ENCODE measurements at regions not wholly inside any gene's neighbourhood (a gene's known extent, or its start where the extent isn't known, plus 50 kb on each side); places are given as distances from the start of the nearest gene placed in this dataset.
"Not testable (repeated sequence)": the region's sequence is repeated elsewhere in the genome, so short reads cannot be mapped to it uniquely, and the experiment has no call there.

DNA sequence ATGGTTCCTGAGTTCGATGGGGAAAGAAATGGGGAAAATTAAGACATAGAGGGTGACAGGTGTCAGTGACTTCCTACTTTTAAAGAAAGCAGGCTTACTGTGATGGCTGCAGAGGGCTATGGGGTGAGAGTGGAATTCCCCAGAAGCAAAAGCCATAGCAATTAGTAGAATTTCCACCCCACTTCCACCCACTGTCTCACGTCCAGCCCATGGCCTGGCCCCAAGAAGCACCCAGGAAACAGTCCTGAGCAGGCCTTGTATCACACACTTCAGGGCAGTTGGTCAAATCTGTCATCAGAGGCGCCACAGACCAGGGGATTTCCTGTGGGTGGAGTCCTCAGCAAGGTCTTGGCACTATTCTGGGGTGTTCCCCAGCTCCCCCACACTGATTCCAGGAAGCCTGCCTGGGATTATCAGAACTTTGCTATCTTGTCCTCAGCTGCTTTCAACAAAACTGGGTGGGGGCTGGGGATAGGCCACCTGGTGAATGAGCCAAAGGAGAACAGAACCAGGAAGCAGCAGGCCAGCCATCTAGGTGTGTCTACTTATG, 120.1 kb upstream of the CCND2 start:
- peak; percentile 66 for DNase-seq

- no peak for DNase-seq
These were observed 121.3 kb upstream of the CCND2 start for GRCh38 chr12:4152145-4152795.

GRCh38 chr12:4151362-4152121, 122.0 kb upstream of the CCND2 start:
- peak; percentile 94 for DNase-seq

GRCh38 chr12:4150355-4150754, 123.2 kb upstream of the CCND2 start:
- DNase-seq: not testable (repeated sequence)

- peak; percentile 100 for DNase-seq
These were observed 125.0 kb upstream of the CCND2 start for GRCh38 chr12:4148418-4149056.

- DNase-seq: no peak
These were observed 126.5 kb upstream of the CCND2 start for GRCh38 chr12:4147031-4147481.

GRCh38 chr12:4145990-4146859, 127.3 kb upstream of the CCND2 start:
- DNase-seq: no peak

GRCh38 chr12:4144676-4145075, 128.9 kb upstream of the CCND2 start:
- no peak for DNase-seq

DNA sequence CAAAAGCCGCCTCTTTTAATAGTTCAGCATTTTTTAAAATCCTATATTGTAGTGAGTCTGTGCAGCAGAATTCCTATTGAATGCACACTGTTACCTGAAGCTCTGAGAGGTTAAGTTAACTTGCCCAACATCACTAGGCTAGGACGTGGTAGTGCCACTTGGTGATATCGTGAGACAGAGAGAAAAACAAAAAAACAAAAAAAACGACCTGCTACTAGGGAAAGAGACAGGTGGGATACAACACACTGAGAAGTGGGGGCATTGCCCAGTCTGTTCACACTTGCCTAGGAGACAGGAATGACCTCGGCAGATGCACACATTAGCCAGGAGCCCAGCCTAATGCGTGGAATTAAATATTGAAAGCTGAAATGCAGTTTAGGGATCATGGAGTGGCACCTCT, 129.7 kb upstream of the CCND2 start:
- peak; percentile 33 for DNase-seq

DNA sequence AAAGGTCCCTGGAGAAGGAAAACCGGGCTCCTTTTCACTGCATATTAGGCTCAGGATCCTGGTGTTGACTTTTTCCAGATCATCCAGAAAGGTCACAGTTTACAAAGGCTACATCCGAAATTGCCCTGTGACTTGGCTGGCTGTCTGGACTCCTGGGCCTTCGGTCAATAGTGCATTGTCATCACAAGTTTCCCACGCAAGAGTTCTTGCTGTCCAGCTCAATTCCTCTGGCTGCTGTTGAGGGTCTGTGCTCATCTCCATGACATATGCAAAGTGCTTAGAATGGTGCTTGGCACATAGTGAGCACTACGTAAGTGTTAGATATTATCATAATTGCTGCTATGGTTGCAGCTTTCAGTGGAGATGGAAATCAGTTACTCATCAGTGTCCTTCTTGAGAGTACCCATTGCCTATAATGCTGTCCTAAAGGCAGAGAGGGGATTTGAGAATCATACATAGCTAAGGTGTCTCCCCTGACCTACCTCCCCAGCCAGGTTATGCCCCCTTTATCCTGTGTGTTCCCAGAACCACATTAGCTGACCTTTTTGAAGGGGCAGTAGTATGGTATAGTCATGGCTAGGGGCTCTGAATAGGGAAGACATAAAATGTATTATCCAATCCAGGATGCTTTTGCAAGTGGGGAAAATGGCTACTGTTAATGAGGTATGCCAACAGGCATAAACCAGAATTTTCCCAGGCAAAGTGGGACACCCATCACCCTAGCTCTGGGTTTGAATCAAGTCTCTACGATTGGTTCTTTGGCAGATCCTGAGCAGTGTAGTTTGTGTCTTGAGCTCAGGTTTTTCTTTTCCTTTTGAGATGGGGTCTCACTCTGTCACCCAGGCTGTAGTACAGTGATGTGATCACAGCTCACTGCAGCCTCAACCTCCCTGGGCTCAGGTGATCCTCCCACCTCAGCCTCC, 132.0 kb upstream of the CCND2 start:
- DNase-seq: no peak

- DNase-seq: no peak
These were observed 132.8 kb upstream of the CCND2 start for GRCh38 chr12:4140581-4141301.

DNA sequence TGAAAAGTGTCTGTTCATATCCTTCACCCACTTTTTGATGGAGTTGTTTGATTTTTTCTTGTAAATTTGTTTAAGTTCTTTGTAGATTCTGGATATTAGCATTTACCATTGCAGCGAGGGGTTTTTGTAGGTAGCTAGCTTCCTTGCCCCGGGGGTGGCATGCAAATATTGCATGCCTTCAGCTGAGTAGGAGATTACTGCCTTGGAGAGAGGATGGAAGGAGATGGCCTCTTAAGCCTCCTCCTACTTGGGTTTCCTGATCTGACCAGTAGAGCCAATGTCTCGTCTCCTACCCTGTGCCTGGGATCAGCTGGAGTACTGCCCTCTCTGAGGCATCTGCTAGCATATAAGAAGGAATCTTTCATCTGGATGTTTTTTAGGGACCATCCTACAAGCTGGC, 134.4 kb upstream of the CCND2 start:
- DNase-seq: no peak

DNA sequence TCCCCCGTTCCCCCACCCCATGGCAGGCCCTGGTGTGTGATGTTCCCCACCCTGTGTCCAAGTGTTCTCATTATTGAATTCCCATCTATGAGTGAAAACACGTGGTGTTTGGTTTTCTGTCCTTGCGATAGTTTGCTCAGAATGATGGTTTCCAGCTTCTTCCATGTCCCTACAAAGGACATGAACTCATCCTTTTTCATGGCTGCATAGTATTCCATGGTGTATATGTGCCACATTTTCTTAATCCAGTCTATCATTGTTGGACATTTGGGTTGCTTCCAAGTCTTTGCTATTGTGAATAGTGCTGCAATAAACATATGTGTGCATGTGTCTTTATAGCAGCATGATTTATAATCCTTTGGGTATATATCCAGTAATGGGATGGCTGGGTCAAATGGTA, 135.0 kb upstream of the CCND2 start:
- DNase-seq: not testable (repeated sequence)

DNA sequence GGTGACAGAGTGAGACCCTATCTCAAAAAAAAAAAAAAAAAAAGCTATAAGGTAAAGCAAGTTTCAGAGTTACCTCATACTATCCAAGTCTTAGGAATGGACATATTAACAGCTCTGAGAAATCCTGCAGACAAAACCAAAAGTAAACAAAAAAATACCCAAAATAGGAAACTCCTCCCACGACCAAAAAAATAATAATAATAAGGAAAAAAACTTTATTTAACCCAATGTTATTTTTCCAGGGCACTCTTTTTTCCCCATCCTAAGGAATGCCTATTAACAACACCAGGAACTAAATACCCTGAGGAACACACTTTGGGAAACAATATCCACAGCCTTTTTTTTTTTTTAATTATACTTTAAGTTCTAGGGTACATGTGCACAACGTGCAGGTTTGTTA, 135.5 kb upstream of the CCND2 start:
- no peak for DNase-seq

DNA sequence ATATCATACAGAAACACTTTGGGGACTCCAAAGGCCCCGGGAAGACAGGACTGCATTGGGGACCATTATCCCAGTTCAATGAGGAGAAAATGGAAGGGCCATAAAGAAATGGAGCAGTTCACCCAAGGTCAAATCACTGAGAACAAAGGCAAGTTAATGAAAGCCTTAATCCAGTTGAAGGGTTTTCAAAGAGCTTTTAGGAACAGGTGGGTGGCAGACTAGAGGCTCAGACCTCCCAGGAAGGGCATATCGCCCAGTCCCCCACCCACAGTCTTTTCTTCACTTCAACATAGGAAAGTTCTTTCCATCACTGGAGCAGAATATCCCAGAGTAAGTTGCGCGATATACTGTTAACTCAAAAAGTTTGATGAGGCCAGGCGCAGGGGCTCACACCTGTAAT, 136.1 kb upstream of the CCND2 start:
- no peak for DNase-seq

GRCh38 chr12:4137015-4137414, 136.5 kb upstream of the CCND2 start:
- DNase-seq: no peak

DNA sequence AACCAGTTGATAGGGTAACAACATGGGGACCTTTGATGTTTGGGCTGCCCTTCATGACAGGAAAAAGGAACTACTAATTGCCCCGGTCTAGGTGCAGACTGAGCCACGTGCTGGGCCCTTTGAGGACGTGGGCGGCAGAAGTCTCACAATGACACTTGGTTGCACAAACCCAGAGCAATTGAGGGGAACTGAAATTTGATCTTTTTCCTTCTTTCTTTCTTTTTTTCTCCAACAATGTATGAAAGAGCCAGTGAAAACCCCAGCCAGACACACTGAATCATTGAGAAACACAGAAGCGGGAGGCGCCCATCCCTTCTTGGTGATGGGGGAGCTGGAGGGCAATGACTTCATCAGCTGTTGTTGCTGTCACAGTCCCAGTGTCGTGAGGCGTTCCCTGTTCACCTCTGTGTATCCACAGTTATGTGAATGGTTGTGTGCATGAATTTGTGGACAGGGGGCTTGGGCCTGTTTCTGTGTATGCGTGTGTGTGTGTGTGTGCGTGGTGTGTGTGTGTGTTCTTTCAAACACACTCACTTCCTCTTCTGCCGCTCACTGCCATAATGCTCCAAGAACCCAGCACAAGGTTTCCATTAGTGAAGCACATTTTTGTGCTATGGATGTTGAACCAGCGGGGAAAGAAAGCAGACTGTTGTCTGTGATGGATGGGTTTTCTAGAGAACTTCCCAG, 137.5 kb upstream of the CCND2 start:
- no peak for DNase-seq

DNA sequence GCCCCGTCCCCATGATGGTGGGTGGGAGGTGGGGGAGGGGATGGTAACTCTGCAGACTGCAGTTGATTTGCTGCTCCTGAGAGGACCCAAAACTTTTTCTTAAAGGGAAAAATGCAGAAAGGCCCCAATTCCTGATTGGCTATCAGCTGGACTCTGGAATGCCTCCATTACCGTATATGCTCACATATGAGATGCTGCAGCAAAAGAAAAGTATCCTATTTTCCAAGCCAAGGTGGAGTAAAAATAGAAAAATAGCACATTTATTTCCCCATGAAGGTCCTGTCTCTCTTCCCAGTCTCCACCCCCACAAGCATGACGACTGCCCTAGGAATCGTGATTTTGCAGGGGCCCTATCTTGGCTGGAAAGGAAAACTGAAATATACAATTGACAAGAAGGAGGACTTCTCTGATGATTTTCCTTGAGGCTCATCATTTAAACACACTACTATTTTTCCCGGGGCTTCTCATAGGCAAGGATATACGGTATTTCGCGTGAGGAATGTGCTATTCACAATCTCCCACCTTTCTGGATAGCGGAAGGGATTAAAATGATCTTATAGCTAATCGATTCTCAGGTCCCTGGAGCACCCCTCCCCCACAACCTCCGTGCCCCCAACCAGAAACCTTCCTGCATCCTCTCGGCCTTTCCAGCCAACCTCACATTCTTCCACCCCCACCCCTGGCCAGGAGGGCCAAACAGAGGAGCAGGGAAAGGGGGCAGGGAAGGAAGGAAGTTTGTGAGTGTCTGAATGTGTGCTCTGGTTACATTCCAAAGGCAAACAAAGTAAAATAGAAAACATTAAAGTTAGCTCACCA, 138.9 kb upstream of the CCND2 start:
- no peak for DNase-seq
